Liver (tissue), 7 donors: ENCODE measurements at regions not wholly inside any gene's neighbourhood (a gene's known extent, or its start where the extent isn't known, plus 50 kb on each side); places are given as distances from the start of the nearest gene placed in this dataset.

Experiments
- DNase-seq: peaks from one replicate; pipeline ENCODE4 v3.0.0-alpha.2; 2017; ENCODE audit warnings: low spot score
- H3K27ac ChIP-seq, 2 donors: one replicate each; pipeline ENCODE4 v1.7.0; 2013; ENCODE audit warnings: inconsistent platforms in 2 of 2, low read length in 2 of 2, control low read depth in 1 of 2, low read depth in 1 of 2, mild to moderate bottlenecking in 1 of 2
- H3K27me3 ChIP-seq, 4 donors: one replicate each; pipeline versions ENCODE4 v1.6.1 to v1.7.0; 2013; ENCODE audit warnings: low read length in 3 of 4, inconsistent platforms in 1 of 4, mild to moderate bottlenecking in 1 of 4, moderate library complexity in 1 of 4; ENCODE audit not compliant: control insufficient read depth in 4 of 4, insufficient read depth in 4 of 4
- H3K36me3 ChIP-seq, 4 donors: one replicate each; pipeline versions ENCODE4 v1.6.1 to v1.7.0; 2013; ENCODE audit warnings: low read length in 3 of 4, mild to moderate bottlenecking in 3 of 4, low read depth in 1 of 4, moderate library complexity in 1 of 4; ENCODE audit not compliant: control insufficient read depth in 4 of 4, insufficient read depth in 3 of 4
- H3K4me1 ChIP-seq, 4 donors: one replicate each; pipeline versions ENCODE4 v1.6.1 to v1.7.0; 2013; ENCODE audit warnings: low read length in 3 of 4, mild to moderate bottlenecking in 3 of 4, moderate library complexity in 1 of 4; ENCODE audit not compliant: control insufficient read depth in 4 of 4, insufficient read depth in 4 of 4
- H3K4me3 ChIP-seq, 3 donors: one replicate each; pipeline versions ENCODE4 v1.6.1 to v1.7.0; 2013; ENCODE audit warnings: low read length in 3 of 3, control low read depth in 1 of 3, low read depth in 1 of 3, mild to moderate bottlenecking in 1 of 3
- H3K9ac ChIP-seq, 2 donors: one replicate each; pipeline ENCODE4 v1.7.0; 2013; ENCODE audit warnings: low read length in 2 of 2, mild to moderate bottlenecking in 2 of 2, moderate library complexity in 2 of 2, control low read depth in 1 of 2, low read depth in 1 of 2
- H3K9me3 ChIP-seq, 4 donors: one replicate each; pipeline versions ENCODE4 v1.6.1 to v1.7.0; 2013; ENCODE audit warnings: low read length in 3 of 4; ENCODE audit not compliant: control insufficient read depth in 4 of 4
- ATF3 ChIP-seq: IDR thresholded peaks from 2 replicates; pipeline ENCODE4 v1.6.1; 2016; ENCODE audit warnings: antibody characterized with exemption
- EGR1 ChIP-seq, 2 donors: IDR thresholded peaks; 2 replicates each; pipeline ENCODE4 v1.6.1; 2016 to 2018; ENCODE audit warnings: antibody characterized with exemption in 2 of 2, low read depth in 2 of 2
- FOXA1 ChIP-seq: IDR thresholded peaks from 2 replicates; pipeline ENCODE4 v1.6.1; 2016; ENCODE audit warnings: antibody characterized with exemption
- FOXA2 ChIP-seq: IDR thresholded peaks from 2 replicates; pipeline ENCODE4 v1.6.1; 2016; ENCODE audit warnings: antibody characterized with exemption
- GABPA ChIP-seq, 2 donors: IDR thresholded peaks in 1 of 2; conservative IDR thresholded peaks in 1 of 2; 2 replicates each; pipeline ENCODE4 v1.6.1; 2016; ENCODE audit warnings: antibody characterized with exemption in 2 of 2, mild to moderate bottlenecking in 1 of 2, moderate library complexity in 1 of 2
- HNF4A ChIP-seq, 2 donors: conservative IDR thresholded peaks; 2 replicates each; pipeline ENCODE4 v1.6.1; 2016; ENCODE audit warnings: antibody characterized with exemption in 2 of 2, mild to moderate bottlenecking in 2 of 2
- HNF4G ChIP-seq: IDR thresholded peaks from 2 replicates; pipeline ENCODE4 v1.6.1; 2016; ENCODE audit warnings: antibody characterized with exemption
- JUND ChIP-seq, 2 donors: IDR thresholded peaks; 2 replicates each; pipeline ENCODE4 v1.6.1; 2016; ENCODE audit warnings: antibody characterized with exemption in 2 of 2
- RAD21 ChIP-seq, 2 donors: IDR thresholded peaks; 2 replicates each; pipeline ENCODE4 v1.6.1; 2016; ENCODE audit warnings: antibody characterized with exemption in 2 of 2, mild to moderate bottlenecking in 2 of 2
- REST ChIP-seq: IDR thresholded peaks from 2 replicates; pipeline ENCODE4 v1.6.1; 2016; ENCODE audit warnings: antibody characterized with exemption, mild to moderate bottlenecking
- RXRA ChIP-seq, 2 donors: IDR thresholded peaks; 2 replicates each; pipeline ENCODE4 v1.6.1; 2017 to 2018; ENCODE audit warnings: antibody characterized with exemption in 2 of 2, mild to moderate bottlenecking in 1 of 2
- SP1 ChIP-seq: IDR thresholded peaks from 2 replicates; pipeline ENCODE4 v1.6.1; 2018; ENCODE audit warnings: antibody characterized with exemption, mild to moderate bottlenecking
- TAF1 ChIP-seq: conservative IDR thresholded peaks from 2 replicates; pipeline ENCODE4 v1.6.1; 2016; ENCODE audit warnings: antibody characterized with exemption, mild to moderate bottlenecking
- YY1 ChIP-seq: IDR thresholded peaks from 2 replicates; pipeline ENCODE4 v1.6.1; 2016; ENCODE audit warnings: antibody characterized with exemption, mild to moderate bottlenecking
- WGBS: extraction: QIAGEN DNeasy Blood & Tissue Kit; methylation state at CpG from one replicate; pipeline ENCODE4 v1.1.7; 2013; 5-methylcytosine and 5-hydroxymethylcytosine counted together
- TF ChIP-seq, protein P1 (sequence below): IDR thresholded peaks from 2 replicates; pipeline ENCODE4 v1.6.1; 2016; ENCODE audit warnings: antibody characterized with exemption
- TF ChIP-seq, protein P2 (sequence below): IDR thresholded peaks from 2 replicates; pipeline ENCODE4 v1.6.1; 2016; ENCODE audit warnings: antibody characterized with exemption
- donor health status: healthy.
- donor health status: healthy.
- donor health status: healthy.
- donor health status: healthy.

DNA sequence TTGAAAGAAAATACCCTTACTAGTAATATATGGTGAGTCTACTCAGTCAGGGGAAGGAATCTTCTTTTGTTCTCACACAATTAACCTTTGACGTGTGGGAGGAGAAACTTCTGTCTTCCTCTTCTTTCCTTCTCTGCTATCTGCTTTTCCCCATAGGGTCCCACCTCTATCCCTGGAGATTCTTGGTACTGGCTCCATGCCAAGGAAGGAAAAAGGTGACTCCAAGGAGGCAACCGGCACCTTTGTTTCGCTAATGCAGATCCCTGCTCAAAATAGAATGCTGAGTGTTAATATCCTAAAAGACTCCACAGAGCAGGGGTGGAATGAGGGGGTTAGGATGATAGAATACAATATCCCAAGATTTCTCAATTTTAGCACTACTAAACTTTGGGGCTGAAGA lies 116.7 kb downstream of the CD164 start:
- Histone ChIP-seq H3K9ac (no peak overlapping the region), H3K27me3 (no peaks in the 10 kb centered on the region), H3K9me3 (peaks cover 0 to 4% (median 0%) of the 10 kb centered on the region in 4 donors), H3K27ac (no peak overlapping the region), H3K4me3 (no peak overlapping the region), H3K36me3 (no peaks in the 10 kb centered on the region), H3K4me1 (no peaks in the 10 kb centered on the region)
- TF ChIP-seq RAD21 (IDR thresholded peaks at IDR 0.05) = no peak
- TF ChIP-seq GABPA (IDR thresholded peaks at IDR 0.05 in 1 of 2, conservative IDR thresholded peaks at IDR 0.05 in 1 of 2) = no peak
- TF ChIP-seq SP1 = no peak
- no peak for TF ChIP-seq TAF1
- TF ChIP-seq, protein P1, sequence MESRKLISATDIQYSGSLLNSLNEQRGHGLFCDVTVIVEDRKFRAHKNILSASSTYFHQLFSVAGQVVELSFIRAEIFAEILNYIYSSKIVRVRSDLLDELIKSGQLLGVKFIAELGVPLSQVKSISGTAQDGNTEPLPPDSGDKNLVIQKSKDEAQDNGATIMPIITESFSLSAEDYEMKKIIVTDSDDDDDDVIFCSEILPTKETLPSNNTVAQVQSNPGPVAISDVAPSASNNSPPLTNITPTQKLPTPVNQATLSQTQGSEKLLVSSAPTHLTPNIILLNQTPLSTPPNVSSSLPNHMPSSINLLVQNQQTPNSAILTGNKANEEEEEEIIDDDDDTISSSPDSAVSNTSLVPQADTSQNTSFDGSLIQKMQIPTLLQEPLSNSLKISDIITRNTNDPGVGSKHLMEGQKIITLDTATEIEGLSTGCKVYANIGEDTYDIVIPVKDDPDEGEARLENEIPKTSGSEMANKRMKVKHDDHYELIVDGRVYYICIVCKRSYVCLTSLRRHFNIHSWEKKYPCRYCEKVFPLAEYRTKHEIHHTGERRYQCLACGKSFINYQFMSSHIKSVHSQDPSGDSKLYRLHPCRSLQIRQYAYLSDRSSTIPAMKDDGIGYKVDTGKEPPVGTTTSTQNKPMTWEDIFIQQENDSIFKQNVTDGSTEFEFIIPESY = no peak
- DNase-seq = no peak
- 96% methylated on average over 3 of the region's 3 CpGs for WGBS

DNA sequence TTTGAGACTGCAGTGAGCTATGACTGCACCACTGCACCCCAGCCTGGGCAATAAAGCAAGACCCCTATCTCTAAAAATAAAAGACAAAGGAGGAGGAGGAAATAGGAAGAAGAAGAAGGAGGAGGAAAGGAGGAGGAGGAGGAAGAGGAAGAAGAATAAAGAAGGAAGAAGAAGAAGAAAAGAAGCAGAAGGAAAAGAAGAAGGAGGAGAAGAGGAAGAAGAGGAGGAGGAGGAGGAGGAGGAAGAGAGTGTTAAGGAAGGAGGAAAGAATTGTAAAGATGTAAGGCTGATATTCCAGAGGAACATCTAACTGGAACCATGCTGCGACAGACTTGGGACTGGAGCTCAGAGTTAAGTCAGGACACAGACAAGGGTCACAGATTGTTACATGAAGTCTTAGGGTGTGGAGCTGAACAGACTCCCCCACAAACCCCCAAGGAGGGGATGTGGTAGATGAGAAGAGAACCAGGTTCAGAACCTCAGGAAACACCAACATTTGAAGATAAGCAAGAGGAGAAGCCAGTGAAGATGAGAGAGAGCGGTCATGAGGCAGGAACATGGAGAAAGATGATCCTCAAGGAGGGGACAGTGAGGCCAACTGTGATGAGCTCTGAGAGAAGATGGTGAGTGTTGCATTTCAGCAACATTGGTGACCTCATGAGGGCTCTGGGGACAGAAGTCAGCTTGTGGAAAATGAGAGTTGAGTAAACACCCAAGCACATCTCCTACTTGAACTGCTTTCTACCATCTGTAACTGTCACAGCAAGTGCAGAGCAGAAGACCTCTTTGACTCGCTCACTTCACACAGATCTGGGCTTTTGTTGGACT lies 118.2 kb downstream of the CD164 start:
- Histone ChIP-seq H3K4me3 (no peak overlapping the region), H3K9ac (no peak overlapping the region), H3K9me3 (peaks cover 0 to 1% (median 0%) of the 10 kb centered on the region in 4 donors), H3K4me1 (no peaks in the 10 kb centered on the region), H3K27me3 (no peaks in the 10 kb centered on the region), H3K27ac (no peak overlapping the region), H3K36me3 (no peaks in the 10 kb centered on the region)
- 94% methylated on average over 3 of the region's 3 CpGs for WGBS
- TF ChIP-seq, protein P2, sequence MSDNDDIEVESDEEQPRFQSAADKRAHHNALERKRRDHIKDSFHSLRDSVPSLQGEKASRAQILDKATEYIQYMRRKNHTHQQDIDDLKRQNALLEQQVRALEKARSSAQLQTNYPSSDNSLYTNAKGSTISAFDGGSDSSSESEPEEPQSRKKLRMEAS = no peak
- TF ChIP-seq JUND (IDR thresholded peaks at IDR 0.05) = no peak
- no peak for TF ChIP-seq HNF4G
- TF ChIP-seq RXRA (IDR thresholded peaks at IDR 0.05) = no peak
- TF ChIP-seq FOXA2 = no peak
- DNase-seq = no peak

GRCh38 chr6:109262261-109262660 lies 120.0 kb downstream of the CD164 start:
- H3K27ac ChIP-seq = no peak overlapping the region
- no peak for DNase-seq
- H3K4me3 ChIP-seq = no peak overlapping the region
- TF ChIP-seq FOXA1 (no peak), SP1 (no peak)
- H3K9me3 ChIP-seq = no peaks in the 10 kb centered on the region
- no peaks in the 10 kb centered on the region for H3K27me3 ChIP-seq
- 98% methylated on average over 7 of the region's 7 CpGs for WGBS
- H3K4me1 ChIP-seq = peaks cover 1 to 12% (median 6%) of the 10 kb centered on the region in 4 donors
- H3K9ac ChIP-seq = no peak overlapping the region
- no peaks in the 10 kb centered on the region for H3K36me3 ChIP-seq

- WGBS = 87% methylated on average over 6 of the region's 6 CpGs
- no peak for TF ChIP-seq FOXA2
- TF ChIP-seq YY1 = no peak
- TF ChIP-seq HNF4G = no peak
- TF ChIP-seq REST = no peak
- TF ChIP-seq EGR1 (IDR thresholded peaks at IDR 0.05; ENCODE audit: low read depth in 2 of 2) = no peak
- no peak for TF ChIP-seq GABPA (IDR thresholded peaks at IDR 0.05 in 1 of 2, conservative IDR thresholded peaks at IDR 0.05 in 1 of 2)
- no peak for TF ChIP-seq SP1
- TF ChIP-seq, protein P2 = no peak
- TF ChIP-seq JUND (IDR thresholded peaks at IDR 0.05) = no peak
- TF ChIP-seq FOXA1 = no peak
- no peak for TF ChIP-seq TAF1
- no peak for TF ChIP-seq HNF4A (conservative IDR thresholded peaks at IDR 0.05)
- no peak for TF ChIP-seq ATF3
Observed at GRCh38 chr6:109261811-109262210, 120.5 kb downstream of the CD164 start.

More at GRCh38 chr6:109261811-109262210, 120.5 kb downstream of the CD164 start:
- no peaks in the 10 kb centered on the region for H3K27me3 ChIP-seq
- no peak overlapping the region for H3K27ac ChIP-seq
- peaks cover 3 to 12% (median 6%) of the 10 kb centered on the region in 4 donors for H3K4me1 ChIP-seq
- no peaks in the 10 kb centered on the region for H3K9me3 ChIP-seq
- H3K4me3 ChIP-seq = no peak overlapping the region
- no peaks in the 10 kb centered on the region for H3K36me3 ChIP-seq
- DNase-seq = no peak
- H3K9ac ChIP-seq = no peak overlapping the region
